Fibroblast of skin of back (primary cell): ENCODE measurements at regions not wholly inside any gene's neighbourhood (a gene's known extent, or its start where the extent isn't known, plus 50 kb on each side); places are given as distances from the start of the nearest gene placed in this dataset.
A peak's percentile ranks its signal among the peaks of the same experiment; 100 is the strongest.

Experiments
- DNase-seq: peaks from one replicate; pipeline ENCODE4 v3.0.0-alpha.2; 2013

- DNase-seq, result peak; percentile 58
These were observed 364.2 kb upstream of the PDE4D start for GRCh38 chr5:60257596-60258271.

GRCh38 chr5:60256546-60256945 is 363.0 kb upstream of the PDE4D start:
- no peak for DNase-seq

GRCh38 chr5:60248901-60249300 is 355.4 kb upstream of the PDE4D start:
- no peak for DNase-seq

- DNase-seq, result no peak
These were observed 350.2 kb upstream of the PDE4D start for GRCh38 chr5:60243713-60244112.

GRCh38 chr5:60232036-60232795 is 338.7 kb upstream of the PDE4D start:
- no peak for DNase-seq

- no peak for DNase-seq
These were observed 336.9 kb upstream of the PDE4D start for GRCh38 chr5:60230456-60230855.

GRCh38 chr5:60229691-60230185 is 336.2 kb upstream of the PDE4D start:
- no peak for DNase-seq

- DNase-seq, result no peak
These were observed 335.1 kb upstream of the PDE4D start for GRCh38 chr5:60228676-60229075.

GRCh38 chr5:60226128-60226527 is 332.6 kb upstream of the PDE4D start:
- DNase-seq, result no peak

- DNase-seq, result peak; percentile 3
These were observed 329.8 kb upstream of the PDE4D start for GRCh38 chr5:60223342-60223741.

GRCh38 chr5:60219921-60220320 is 326.4 kb upstream of the PDE4D start:
- no peak for DNase-seq

- no peak for DNase-seq
These were observed 317.3 kb upstream of the PDE4D start for GRCh38 chr5:60210810-60211209.

- DNase-seq, result peak; percentile 24
These were observed 315.8 kb upstream of the PDE4D start for GRCh38 chr5:60209146-60209840.

- DNase-seq, result no peak
These were observed 315.2 kb upstream of the PDE4D start for GRCh38 chr5:60208716-60209115.

- DNase-seq, result no peak
These were observed 313.5 kb upstream of the PDE4D start for GRCh38 chr5:60207040-60207439.

GRCh38 chr5:60206234-60206633 is 312.7 kb upstream of the PDE4D start:
- DNase-seq, result no peak

- no peak for DNase-seq
These were observed 311.5 kb upstream of the PDE4D start for GRCh38 chr5:60205071-60205470.

- peak; percentile 98 for DNase-seq
These were observed 303.0 kb upstream of the PDE4D start for GRCh38 chr5:60196385-60197113.

GRCh38 chr5:60195551-60195950 is 302.0 kb upstream of the PDE4D start:
- DNase-seq, result no peak

GRCh38 chr5:60195083-60195482 is 301.6 kb upstream of the PDE4D start:
- no peak for DNase-seq

GRCh38 chr5:60185231-60186099 is 291.9 kb upstream of the PDE4D start:
- no peak for DNase-seq

- DNase-seq, result peak; percentile 41
These were observed 291.1 kb upstream of the PDE4D start for GRCh38 chr5:60184606-60185005.
